ENCODE measurements at regions not wholly inside any gene's neighbourhood (a gene's known extent, or its start where the extent isn't known, plus 50 kb on each side); places are given as distances from the start of the nearest gene placed in this dataset.

- H3K4me3 Mint-ChIP-seq, result no peak overlapping the region
- POLR2A ChIA-PET, result no interaction called here
- ATAC-seq (ENCODE audit: low read depth) (no peak), DNase-seq (no peak)
- H3K36me3 Mint-ChIP-seq (ENCODE audit: low read depth), result no peaks in the 10 kb centered on the region
- no peaks in the 10 kb centered on the region for H3K27me3 Mint-ChIP-seq
- H3K27ac Mint-ChIP-seq, result no peak overlapping the region
- CTCF ChIA-PET, result no interaction called here
- H3K4me1 Mint-ChIP-seq, result no peaks in the 10 kb centered on the region
- H3K9me3 Mint-ChIP-seq, result peaks cover 2% of the 10 kb centered on the region
- intact Hi-C loops (cut with micrococcal nuclease), result no loop called here
- no peak for TF ChIP-seq CTCF (IDR thresholded peaks at IDR 0.05)
Measured at GRCh38 chr12:73465106-73465505, 1072.5 kb upstream of the ATXN7L3B start.

GRCh38 chr12:73486256-73486655, 1051.4 kb upstream of the ATXN7L3B start:
- Mint-ChIP-seq H3K4me1 (no peaks in the 10 kb centered on the region), H3K36me3 (ENCODE audit: low read depth) (no peaks in the 10 kb centered on the region)

GRCh38 chr12:73506611-73507010, 1031.0 kb upstream of the ATXN7L3B start:
- H3K27ac Mint-ChIP-seq, result no peak overlapping the region
- TF ChIP-seq CTCF (IDR thresholded peaks at IDR 0.05), result no peak
- H3K4me1 Mint-ChIP-seq, result no peaks in the 10 kb centered on the region
- peaks cover 4% of the 10 kb centered on the region for H3K9me3 Mint-ChIP-seq
- ATAC-seq (ENCODE audit: low read depth) (no peak), DNase-seq (no peak)
- no peak overlapping the region for H3K4me3 Mint-ChIP-seq
- CTCF ChIA-PET, result no interaction called here
- POLR2A ChIA-PET, result no interaction called here
- intact Hi-C loops (cut with micrococcal nuclease), result no loop called here
- no peaks in the 10 kb centered on the region for H3K27me3 Mint-ChIP-seq
- no peaks in the 10 kb centered on the region for H3K36me3 Mint-ChIP-seq (ENCODE audit: low read depth)

More at GRCh38 chr12:73486256-73486655, 1051.4 kb upstream of the ATXN7L3B start:
- Mint-ChIP-seq H3K27me3 (no peaks in the 10 kb centered on the region), H3K27ac (no peak overlapping the region), H3K4me3 (no peak overlapping the region), H3K9me3 (peaks cover 10% of the 10 kb centered on the region)
- ATAC-seq (ENCODE audit: low read depth) (no peak), DNase-seq (no peak)
- ChIA-PET CTCF (no interaction called here), POLR2A (no interaction called here)
- no peak for TF ChIP-seq CTCF (IDR thresholded peaks at IDR 0.05)
- intact Hi-C loops (cut with micrococcal nuclease), result no loop called here

GRCh38 chr12:73514672-73515071, 1023.0 kb upstream of the ATXN7L3B start:
- DNase-seq (no peak), ATAC-seq (ENCODE audit: low read depth) (no peak)
- intact Hi-C loops (cut with micrococcal nuclease), result no loop called here
- Mint-ChIP-seq H3K27me3 (no peaks in the 10 kb centered on the region), H3K4me1 (no peaks in the 10 kb centered on the region), H3K36me3 (ENCODE audit: low read depth) (no peaks in the 10 kb centered on the region), H3K9me3 (peaks cover 7% of the 10 kb centered on the region), H3K4me3 (no peak overlapping the region), H3K27ac (no peak overlapping the region)
- no peak for TF ChIP-seq CTCF (IDR thresholded peaks at IDR 0.05)
- CTCF ChIA-PET, result no interaction called here
- POLR2A ChIA-PET, result no interaction called here

GRCh38 chr12:73517859-73518258, 1019.8 kb upstream of the ATXN7L3B start:
- CTCF ChIA-PET, result no interaction called here
- H3K4me3 Mint-ChIP-seq, result no peak overlapping the region
- H3K27me3 Mint-ChIP-seq, result no peaks in the 10 kb centered on the region
- no peaks in the 10 kb centered on the region for H3K36me3 Mint-ChIP-seq (ENCODE audit: low read depth)
- H3K4me1 Mint-ChIP-seq, result no peaks in the 10 kb centered on the region
- ATAC-seq (ENCODE audit: low read depth) (no peak), DNase-seq (no peak)
- H3K27ac Mint-ChIP-seq, result no peak overlapping the region
- POLR2A ChIA-PET, result no interaction called here
- TF ChIP-seq CTCF (IDR thresholded peaks at IDR 0.05), result no peak
- H3K9me3 Mint-ChIP-seq, result peaks cover 15% of the 10 kb centered on the region
- intact Hi-C loops (cut with micrococcal nuclease), result no loop called here

All from activated B cell treated with CpG ODN at 0.5 μM for 24 hours (primary cell).